ENCODE measurements at regions not wholly inside any gene's neighbourhood (a gene's known extent, or its start where the extent isn't known, plus 50 kb on each side); places are given as distances from the start of the nearest gene placed in this dataset.
A peak's percentile ranks its signal among the peaks of the same experiment; 100 is the strongest.

GRCh38 chr12:20212658-20213555 lies 155.4 kb upstream of the PDE3A start:
- TF ChIP-seq REST (IDR thresholded peaks at IDR 0.05; ENCODE audit: low read depth) = peak; percentile 30
- TF ChIP-seq CTCF (IDR thresholded peaks at IDR 0.05 in 2 of 3, conservative IDR thresholded peaks at IDR 0.05 in 1 of 3; ENCODE audit: borderline replicate concordance in 1 of 3, insufficient read depth in 1 of 3, low read depth in 2 of 3, low read length in 2 of 3) = no peak
- TF ChIP-seq JUND (IDR thresholded peaks at IDR 0.05) = peak; percentile 70
- TF ChIP-seq ATF3 (IDR thresholded peaks at IDR 0.05) = no peak
- no peak; the same call in 1 of the 2 replicates for TF ChIP-seq CEBPB (IDR thresholded peaks at IDR 0.05; ENCODE audit: low read depth)
- TF ChIP-seq EZH2 (IDR thresholded peaks at IDR 0.05) = no peak
- peak; percentile 46; the same call in 1 of the 2 replicates for TF ChIP-seq SRF (IDR thresholded peaks at IDR 0.05; ENCODE audit: low read depth)
- peak; percentile 52 for TF ChIP-seq TCF7L2 (IDR thresholded peaks at IDR 0.05; ENCODE audit: borderline replicate concordance, extremely low read depth, insufficient read depth, insufficient read length)
- TF ChIP-seq RAD21 (IDR thresholded peaks at IDR 0.05; ENCODE audit: low read depth) = no peak
- TF ChIP-seq POLR2A (IDR thresholded peaks at IDR 0.05; ENCODE audit: borderline replicate concordance, extremely low read depth, insufficient read depth, insufficient read length) = no peak
- TF ChIP-seq MAX (IDR thresholded peaks at IDR 0.05) = peak; percentile 81
